ENCODE measurements at regions not wholly inside any gene's neighbourhood (a gene's known extent, or its start where the extent isn't known, plus 50 kb on each side); places are given as distances from the start of the nearest gene placed in this dataset.

DNA sequence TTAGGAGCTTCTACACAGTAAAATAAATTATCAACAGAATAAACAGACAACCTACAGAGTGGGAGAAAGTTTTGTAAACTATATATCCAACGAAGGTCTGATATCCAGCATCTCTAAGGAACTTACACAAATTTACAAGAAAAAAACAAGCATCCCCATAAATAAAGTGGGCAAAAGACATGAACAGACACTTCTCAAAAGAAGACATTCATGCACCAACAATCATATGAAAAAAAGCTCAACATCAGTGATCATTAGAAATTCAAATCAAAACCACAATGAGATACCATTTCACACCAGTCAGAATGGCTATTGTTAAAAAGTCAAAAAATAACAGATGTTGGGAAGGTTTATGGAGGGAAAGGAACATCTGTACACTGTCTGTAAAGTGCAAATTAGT is 526.4 kb upstream of the CAMK1G start:
- Histone ChIP-seq H3K27me3 (ENCODE audit: insufficient read depth, low read depth) (no peaks in the 10 kb centered on the region), H3K4me1 (replicated peaks; ENCODE audit: insufficient read depth) (no peaks in the 10 kb centered on the region), H3K9me3 (ENCODE audit: insufficient read depth, low read depth) (no peaks in the 10 kb centered on the region), H3K79me2 (ENCODE audit: low read depth) (no peaks in the 10 kb centered on the region), H3F3A (ENCODE audit: insufficient read depth, low read depth) (no peaks in the 10 kb centered on the region), H3K4me2 (no peak overlapping the region), H4K20me1 (ENCODE audit: insufficient read depth) (no peaks in the 10 kb centered on the region), H3K4me3 (no peak overlapping the region), H3K9me2 (ENCODE audit: insufficient read depth) (no peaks in the 10 kb centered on the region), H3K27ac (no peak overlapping the region), H3K36me3 (ENCODE audit: low read depth) (no peaks in the 10 kb centered on the region), H2AFZ (no peak overlapping the region)
- TF ChIP-seq EZH2 (IDR thresholded peaks at IDR 0.05; ENCODE audit: low read depth): no peak
- TF ChIP-seq, protein P1, sequence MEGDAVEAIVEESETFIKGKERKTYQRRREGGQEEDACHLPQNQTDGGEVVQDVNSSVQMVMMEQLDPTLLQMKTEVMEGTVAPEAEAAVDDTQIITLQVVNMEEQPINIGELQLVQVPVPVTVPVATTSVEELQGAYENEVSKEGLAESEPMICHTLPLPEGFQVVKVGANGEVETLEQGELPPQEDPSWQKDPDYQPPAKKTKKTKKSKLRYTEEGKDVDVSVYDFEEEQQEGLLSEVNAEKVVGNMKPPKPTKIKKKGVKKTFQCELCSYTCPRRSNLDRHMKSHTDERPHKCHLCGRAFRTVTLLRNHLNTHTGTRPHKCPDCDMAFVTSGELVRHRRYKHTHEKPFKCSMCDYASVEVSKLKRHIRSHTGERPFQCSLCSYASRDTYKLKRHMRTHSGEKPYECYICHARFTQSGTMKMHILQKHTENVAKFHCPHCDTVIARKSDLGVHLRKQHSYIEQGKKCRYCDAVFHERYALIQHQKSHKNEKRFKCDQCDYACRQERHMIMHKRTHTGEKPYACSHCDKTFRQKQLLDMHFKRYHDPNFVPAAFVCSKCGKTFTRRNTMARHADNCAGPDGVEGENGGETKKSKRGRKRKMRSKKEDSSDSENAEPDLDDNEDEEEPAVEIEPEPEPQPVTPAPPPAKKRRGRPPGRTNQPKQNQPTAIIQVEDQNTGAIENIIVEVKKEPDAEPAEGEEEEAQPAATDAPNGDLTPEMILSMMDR (conservative IDR thresholded peaks at IDR 0.05): no peak
- intact Hi-C loops (cut with micrococcal nuclease; ENCODE audit: unreplicated experiment): no loop called here
- BruUV-seq (replicated peaks): no TSS peak
- DNase-seq: no peak
- ChIA-PET POLR2A (ENCODE audit: unreplicated experiment) (interaction anchor here (0.6 kb wide), 1 partner anchor 13 kb away, joined by 3 read pairs; no protein-coding TSS in a partner anchor), CTCF (no interaction called here)

DNA sequence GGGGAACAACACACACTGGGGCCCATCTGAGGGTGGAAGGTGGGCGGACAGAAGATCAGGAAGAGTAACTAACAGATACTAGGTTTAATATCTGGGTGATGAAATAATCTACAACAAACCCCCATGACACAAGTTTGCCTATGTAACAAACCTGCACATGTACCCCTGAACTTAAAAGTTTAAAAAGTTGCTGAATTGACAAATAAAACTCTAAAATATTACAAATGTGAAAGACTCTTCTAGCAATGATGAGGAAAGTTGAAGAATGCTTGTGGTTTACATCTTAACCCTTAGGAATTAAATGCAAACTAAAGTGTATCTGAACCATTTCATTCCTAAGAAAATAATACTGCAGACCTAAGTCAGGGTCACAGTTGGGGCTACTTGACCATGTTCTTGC is 525.6 kb upstream of the CAMK1G start:
- Histone ChIP-seq H2AFZ (no peak overlapping the region), H3K27ac (no peak overlapping the region), H3K4me3 (no peak overlapping the region), H3K27me3 (ENCODE audit: insufficient read depth, low read depth) (no peaks in the 10 kb centered on the region), H3K4me2 (no peak overlapping the region), H3K9me2 (ENCODE audit: insufficient read depth) (no peaks in the 10 kb centered on the region), H3K79me2 (ENCODE audit: low read depth) (no peaks in the 10 kb centered on the region), H3K9me3 (ENCODE audit: insufficient read depth, low read depth) (no peaks in the 10 kb centered on the region), H4K20me1 (ENCODE audit: insufficient read depth) (no peaks in the 10 kb centered on the region), H3F3A (ENCODE audit: insufficient read depth, low read depth) (no peaks in the 10 kb centered on the region), H3K4me1 (replicated peaks; ENCODE audit: insufficient read depth) (no peaks in the 10 kb centered on the region), H3K36me3 (ENCODE audit: low read depth) (no peaks in the 10 kb centered on the region)
- POLR2A ChIA-PET (ENCODE audit: unreplicated experiment): no interaction called here
- no peak for TF ChIP-seq EZH2 (IDR thresholded peaks at IDR 0.05; ENCODE audit: low read depth)
- TF ChIP-seq, protein P1 (conservative IDR thresholded peaks at IDR 0.05): no peak
- CTCF ChIA-PET: no interaction called here
- no TSS peak for BruUV-seq (replicated peaks)
- no peak for DNase-seq
- intact Hi-C loops (cut with micrococcal nuclease; ENCODE audit: unreplicated experiment): no loop called here

DNA sequence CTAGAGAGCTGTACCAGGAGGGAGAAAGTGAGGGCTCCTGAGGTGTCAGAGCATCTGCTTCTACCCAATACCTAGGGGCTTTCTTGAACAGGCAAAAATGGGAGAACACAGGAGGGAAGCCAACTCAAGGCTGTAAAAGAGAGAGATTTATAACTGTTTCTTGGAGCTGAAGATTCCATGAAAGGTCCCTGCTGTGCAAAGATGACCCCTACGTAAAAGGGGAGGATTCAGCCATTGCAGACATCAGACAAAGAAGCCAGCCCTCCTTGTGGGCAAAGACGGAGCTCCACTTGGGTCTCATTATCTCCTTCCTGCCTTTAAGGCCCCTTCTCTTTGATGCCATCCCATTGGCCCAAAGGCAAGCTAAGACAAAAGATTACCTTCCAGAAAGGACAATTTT is 524.1 kb upstream of the CAMK1G start:
- no peaks in the 10 kb centered on the region for H3K4me1 ChIP-seq (replicated peaks; ENCODE audit: insufficient read depth)
- ChIA-PET POLR2A (ENCODE audit: unreplicated experiment) (no interaction called here), CTCF (no interaction called here)
- no peaks in the 10 kb centered on the region for H3K79me2 ChIP-seq (ENCODE audit: low read depth)
- H3K4me3 ChIP-seq: no peak overlapping the region
- no peaks in the 10 kb centered on the region for H3F3A ChIP-seq (ENCODE audit: insufficient read depth, low read depth)
- H3K4me2 ChIP-seq: no peak overlapping the region
- H3K27me3 ChIP-seq (ENCODE audit: insufficient read depth, low read depth): no peaks in the 10 kb centered on the region
- H3K9me2 ChIP-seq (ENCODE audit: insufficient read depth): no peaks in the 10 kb centered on the region
- no peak overlapping the region for H3K27ac ChIP-seq
- DNase-seq: no peak
- H2AFZ ChIP-seq: no peak overlapping the region
- no peaks in the 10 kb centered on the region for H3K36me3 ChIP-seq (ENCODE audit: low read depth)
- no peaks in the 10 kb centered on the region for H3K9me3 ChIP-seq (ENCODE audit: insufficient read depth, low read depth)
- BruUV-seq (replicated peaks): no TSS peak
- TF ChIP-seq, protein P1 (conservative IDR thresholded peaks at IDR 0.05): no peak
- no peak for TF ChIP-seq EZH2 (IDR thresholded peaks at IDR 0.05; ENCODE audit: low read depth)
- intact Hi-C loops (cut with micrococcal nuclease; ENCODE audit: unreplicated experiment): no loop called here
- no peaks in the 10 kb centered on the region for H4K20me1 ChIP-seq (ENCODE audit: insufficient read depth)

Measured in PC-9 (cell line).